Middle frontal gyrus (tissue), 1 donor: ENCODE measurements at regions not wholly inside any gene's neighbourhood (a gene's known extent, or its start where the extent isn't known, plus 50 kb on each side); places are given as distances from the start of the nearest gene placed in this dataset.

ENCODE experiments used
- DNase-seq: peaks from one replicate; pipeline ENCODE4 v3.0.0-alpha.2; 2015; ENCODE audit warnings: low spot score; ENCODE audit errors: extremely low spot score

DNA sequence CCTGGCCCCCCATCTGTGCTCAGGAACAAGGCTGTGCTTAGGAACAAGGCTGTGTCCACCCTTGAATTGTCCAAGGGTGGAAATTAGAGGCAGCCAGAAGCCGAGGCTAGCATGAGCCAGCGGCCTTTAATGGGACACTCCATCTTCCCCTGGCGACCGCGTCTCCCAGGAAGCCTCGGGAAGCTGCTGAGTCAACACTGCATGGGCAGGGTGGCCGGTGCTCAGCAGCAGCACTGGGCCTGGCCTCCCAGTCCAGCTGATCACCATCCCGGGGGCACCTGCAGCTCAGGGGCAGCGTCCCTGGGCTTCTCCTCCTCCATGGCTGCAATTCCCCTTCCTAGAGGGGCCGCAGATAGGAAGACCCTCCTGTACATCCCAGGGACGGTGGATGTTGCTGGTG, 180.8 kb downstream of the ENGASE start:
- DNase-seq = no peak

GRCh38 chr17:79255046-79255445, 180.4 kb downstream of the ENGASE start:
- DNase-seq = no peak

DNA sequence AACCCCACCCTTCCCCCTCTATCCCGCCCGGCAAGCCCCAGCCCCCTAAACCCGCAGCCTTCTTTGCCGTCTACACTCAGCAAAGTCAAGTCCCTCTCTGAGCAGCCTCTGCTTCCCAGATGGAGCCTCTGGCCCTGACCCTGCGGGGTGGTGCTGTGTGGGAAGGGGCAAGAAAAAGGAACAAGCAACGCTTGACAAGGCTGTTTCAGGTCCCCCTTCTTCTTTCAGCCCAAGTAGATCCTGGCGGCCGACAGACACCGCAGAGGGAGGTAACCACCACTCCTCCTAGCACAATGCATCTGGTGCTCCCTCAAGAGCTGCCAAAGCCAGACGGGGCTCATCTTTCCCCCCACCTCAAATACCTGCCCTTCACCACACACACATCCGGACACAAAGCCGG, 178.3 kb downstream of the ENGASE start:
- no peak for DNase-seq

DNA sequence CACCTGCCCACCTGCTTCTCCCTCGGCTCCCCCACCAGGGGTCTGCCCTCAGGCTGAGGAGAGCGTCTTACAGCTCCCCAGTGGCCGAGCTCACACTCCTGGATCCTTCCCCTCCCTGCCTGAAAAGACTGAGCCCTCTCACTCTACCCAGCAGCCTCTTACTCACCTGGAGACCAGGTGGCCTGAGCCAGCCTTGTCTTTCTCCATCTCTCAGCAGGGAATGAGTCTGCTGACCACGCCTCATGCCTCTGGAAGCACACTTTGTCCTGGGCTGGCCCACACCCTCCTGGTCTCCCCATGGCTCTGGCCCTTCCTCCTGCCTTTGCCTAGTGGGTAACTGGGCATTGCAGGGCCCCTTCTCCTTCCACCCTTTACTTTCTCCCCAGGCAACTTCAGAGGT, 177.2 kb downstream of the ENGASE start:
- no peak for DNase-seq

- DNase-seq = no peak
These were observed 175.4 kb downstream of the ENGASE start for GRCh38 chr17:79249929-79250521.

GRCh38 chr17:79248843-79249493, 174.3 kb downstream of the ENGASE start:
- DNase-seq = no peak

GRCh38 chr17:79246225-79247190, 171.9 kb downstream of the ENGASE start:
- no peak for DNase-seq

DNA sequence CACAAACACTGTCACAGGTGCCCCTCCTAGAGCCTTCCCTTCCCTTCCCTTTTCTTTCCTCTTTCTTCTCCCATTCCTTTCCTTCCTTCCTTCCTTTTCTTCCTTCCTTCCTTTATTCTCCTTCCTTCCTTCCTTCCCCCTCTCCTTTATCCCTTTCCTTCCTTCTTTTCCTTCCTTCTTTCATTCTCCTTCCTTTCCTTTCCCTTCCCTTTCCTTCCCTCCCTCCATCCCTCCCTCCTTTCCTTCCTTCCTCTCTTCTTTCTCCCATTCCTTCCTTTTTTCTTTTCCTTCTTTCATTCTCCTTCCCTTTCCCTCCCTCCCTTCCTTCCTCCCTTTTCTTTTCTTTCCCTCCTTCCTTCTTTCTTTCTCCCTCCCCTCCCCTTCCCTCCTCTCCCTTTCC, 170.0 kb downstream of the ENGASE start:
- no peak for DNase-seq

DNA sequence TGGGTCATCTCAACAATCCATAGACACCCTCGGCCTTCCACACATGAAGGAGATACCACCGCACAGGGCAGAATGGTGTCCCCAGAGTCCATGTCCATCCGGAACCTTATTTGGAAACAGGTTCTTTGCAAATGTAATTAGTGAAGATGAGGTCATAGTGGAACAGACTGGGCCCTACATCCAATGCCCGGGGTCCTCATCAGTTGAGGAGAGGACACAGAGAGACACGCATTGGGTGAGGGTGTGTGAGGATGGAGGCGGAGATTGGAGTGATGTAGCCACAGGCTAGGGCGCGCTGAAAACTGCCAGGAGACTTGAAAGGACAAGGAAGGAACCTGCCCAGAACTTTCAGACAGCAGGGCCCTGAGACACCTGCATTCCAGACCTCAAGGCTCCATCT, 169.4 kb downstream of the ENGASE start:
- DNase-seq = no peak

- DNase-seq = no peak
These were observed 169.0 kb downstream of the ENGASE start for GRCh38 chr17:79243603-79243990.

GRCh38 chr17:79242873-79243602, 168.4 kb downstream of the ENGASE start:
- no peak for DNase-seq

GRCh38 chr17:79242393-79242792, 167.8 kb downstream of the ENGASE start:
- DNase-seq = no peak

DNA sequence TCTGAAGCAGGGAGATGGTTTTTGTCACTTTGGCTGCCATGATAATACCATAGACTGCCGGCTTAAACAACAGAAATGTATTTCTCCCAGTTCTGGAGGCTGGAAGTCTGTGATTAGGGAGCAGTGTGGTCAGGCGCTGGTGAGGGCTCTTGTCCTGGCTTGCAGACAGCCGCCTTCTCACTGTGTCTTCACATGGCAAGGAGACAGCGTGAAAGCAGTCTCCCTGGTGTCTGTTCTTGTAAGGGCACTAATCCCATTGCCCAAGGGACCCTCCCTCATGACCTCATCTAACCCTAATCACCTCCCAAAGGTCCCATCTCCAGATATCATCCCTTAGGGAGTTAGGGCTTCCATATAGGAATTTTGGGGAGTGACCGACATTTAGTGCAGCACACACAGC, 167.0 kb downstream of the ENGASE start:
- no peak for DNase-seq

- no peak for DNase-seq
These were observed 164.6 kb downstream of the ENGASE start for GRCh38 chr17:79239205-79239604.

GRCh38 chr17:79237448-79238053, 162.9 kb downstream of the ENGASE start:
- DNase-seq = no peak

DNA sequence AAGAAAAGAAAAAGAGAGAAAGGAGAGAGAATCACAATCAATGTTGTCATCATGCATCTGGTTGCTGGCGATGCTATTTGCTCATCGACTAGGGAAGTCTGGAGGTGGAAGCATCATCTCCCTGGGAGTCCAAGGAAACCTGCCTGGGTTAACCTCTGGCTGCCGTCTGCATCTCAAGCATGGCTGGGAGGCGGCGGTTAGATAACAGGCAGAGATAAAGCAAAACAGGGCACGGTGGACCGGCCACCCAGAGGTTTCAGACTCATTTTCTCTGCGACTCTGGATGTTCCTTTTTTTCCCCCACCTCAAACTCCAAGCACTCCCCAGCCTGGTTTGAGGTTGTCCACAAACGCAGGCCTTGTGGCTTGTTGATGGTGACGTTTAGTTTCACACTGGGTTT, 161.2 kb downstream of the ENGASE start:
- DNase-seq = no peak

DNA sequence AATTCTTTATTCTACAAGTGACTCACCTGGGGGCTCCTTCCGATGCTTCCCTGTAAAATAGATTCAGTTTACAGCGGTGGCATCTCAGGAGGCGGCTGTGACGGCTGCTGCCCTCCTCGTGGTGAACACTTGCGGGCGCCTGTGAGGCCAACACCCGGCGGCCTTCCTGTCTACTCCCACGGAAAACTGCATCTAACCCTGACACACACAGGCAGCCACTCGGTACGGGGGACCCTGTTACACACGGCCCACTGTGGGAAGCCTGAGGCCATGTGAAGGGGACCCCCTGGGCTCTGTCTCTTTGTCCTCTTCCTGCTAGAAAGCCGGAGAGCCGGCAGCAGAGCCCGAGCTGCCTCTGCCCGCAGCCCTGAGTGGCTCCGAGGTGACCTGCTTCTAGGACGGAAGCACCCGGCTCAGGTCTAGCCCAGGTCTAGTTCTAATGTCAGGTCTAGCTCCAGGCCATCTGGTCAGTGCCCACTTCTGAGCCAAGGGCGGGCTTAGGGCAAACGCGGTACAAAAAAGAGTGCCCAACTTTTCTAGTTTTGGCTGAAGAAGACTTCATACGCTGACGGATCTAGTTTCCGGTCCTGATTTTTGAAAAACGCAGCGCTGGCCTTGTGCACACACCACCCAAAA, 159.4 kb downstream of the ENGASE start:
- no peak for DNase-seq

- no peak for DNase-seq
These were observed 158.3 kb downstream of the ENGASE start for GRCh38 chr17:79232957-79233356.

- DNase-seq = no peak
These were observed 157.2 kb downstream of the ENGASE start for GRCh38 chr17:79231766-79232287.

DNA sequence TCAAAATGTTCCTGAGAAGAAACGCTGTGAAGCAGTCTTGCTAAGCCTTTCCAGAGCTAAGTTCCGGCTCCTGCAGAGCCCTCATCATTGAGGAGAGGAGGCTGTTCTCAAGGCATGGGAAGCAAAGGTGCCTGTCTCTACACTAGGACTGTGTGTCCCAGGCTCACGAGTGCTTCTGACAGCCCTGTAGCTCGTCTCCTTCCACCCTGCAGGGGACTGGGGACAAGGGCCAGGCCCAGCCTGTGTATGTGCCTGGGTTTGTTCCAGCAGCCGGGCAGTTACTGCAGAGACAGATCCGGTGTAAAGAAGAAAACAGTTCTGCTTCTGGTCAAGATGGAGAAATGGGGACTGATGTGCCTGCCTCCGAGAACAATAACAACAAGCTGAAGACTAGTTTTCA, 156.0 kb downstream of the ENGASE start:
- DNase-seq = no peak

- no peak for DNase-seq
These were observed 151.4 kb downstream of the ENGASE start for GRCh38 chr17:79226037-79226436.
